Fibroblast of villous mesenchyme (primary cell): ENCODE measurements at regions not wholly inside any gene's neighbourhood (a gene's known extent, or its start where the extent isn't known, plus 50 kb on each side); places are given as distances from the start of the nearest gene placed in this dataset.

ENCODE experiments used
- DNase-seq: peaks from one replicate; pipeline ENCODE4 v3.0.0-alpha.2; 2010; ENCODE audit warnings: low read depth
- H3K4me3 ChIP-seq: 2 replicates; pipeline ENCODE4 v1.5.1; 2011; ENCODE audit warnings: low read depth, mild to moderate bottlenecking, low read length
- CTCF ChIP-seq: IDR thresholded peaks from 2 replicates; pipeline ENCODE4 v1.5.1; 2012; ENCODE audit warnings: low read depth, mild to moderate bottlenecking, low read length; ENCODE audit not compliant: insufficient read depth

GRCh38 chr4:122100508-122100907 is 51.6 kb upstream of the BLTP1 start:
- no peak for DNase-seq
- H3K4me3 ChIP-seq = no peak overlapping the region
- no peak for TF ChIP-seq CTCF

GRCh38 chr4:122099896-122100295 is 52.2 kb upstream of the BLTP1 start:
- DNase-seq = no peak
- no peak for TF ChIP-seq CTCF
- no peak overlapping the region for H3K4me3 ChIP-seq

GRCh38 chr4:122091836-122092405 is 60.2 kb upstream of the BLTP1 start:
- DNase-seq = no peak
- no peak for TF ChIP-seq CTCF
- no peak overlapping the region for H3K4me3 ChIP-seq

- no peak overlapping the region for H3K4me3 ChIP-seq
- DNase-seq = no peak
- TF ChIP-seq CTCF = no peak
These were observed 60.7 kb upstream of the BLTP1 start for GRCh38 chr4:122091397-122091796.

- TF ChIP-seq CTCF = no peak
- no peak for DNase-seq
- H3K4me3 ChIP-seq = no peak overlapping the region
These were observed 61.1 kb upstream of the BLTP1 start for GRCh38 chr4:122090989-122091388.

- H3K4me3 ChIP-seq = no peak overlapping the region
- peak; percentile 27 for DNase-seq
- TF ChIP-seq CTCF = no peak
These were observed 65.6 kb upstream of the BLTP1 start for GRCh38 chr4:122086338-122087065.
